K562 (cell line): ENCODE measurements at regions not wholly inside any gene's neighbourhood (a gene's known extent, or its start where the extent isn't known, plus 50 kb on each side); places are given as distances from the start of the nearest gene placed in this dataset.

Source experiments
- ATAC-seq: fragments of 200-7000 bp; cut with Tn5 transposase; 3 replicates; pipeline ENCODE4 v1.9.1; 2020; ENCODE audit warnings: moderate library complexity
- BruUV-seq: library from RNA; stranded (reverse); fragments of 400-500 nt; replicated peaks from 2 replicates; lab custom pipeline; 2021; lab: Mats Ljungman, UMichigan
- CTCF ChIA-PET: fragments of 300-600 bp; formaldehyde crosslinking; extraction: SDS; loops from one replicate; lab custom pipeline; 2021; ENCODE audit warnings: low intra/inter-chr PET ratio; lab: Yijun Ruan, JAX
- POLR2A ChIA-PET: fragments of 300-600, 350-650 bp; sonication (Branson Sonifier 250); formaldehyde crosslinking; extraction: SDS; loops from one replicate; lab custom pipeline; 2021; ENCODE audit warnings: antibody characterized with exemption, inconsistent platforms; lab: Yijun Ruan, JAX
- DNase-seq, 4 experiments: peaks; one replicate each; pipeline versions ENCODE4 v3.0.0 to v3.0.0-alpha.2; 2011 to 2018; ENCODE audit warnings: low spot score in 3 of 4, mixed read lengths in 3 of 4; ENCODE audit errors: extremely low read depth in 1 of 4
- FAIRE-seq: peaks from 2 replicates; lab custom pipeline; 2011; peaks lifted over from hg19 to GRCh38; lab: Jason Lieb, UNC
- H2AFZ ChIP-seq: 2 replicates; pipeline ENCODE4 v1.6.0; 2011; ENCODE audit warnings: low read depth, low read length, control low read depth, inconsistent platforms
- H3K27ac ChIP-seq: fragments of 200-600 bp; 3 replicates; pipeline ENCODE4 v1.8.0; 2011; ENCODE audit warnings: low read depth, mild to moderate bottlenecking, control low read depth, inconsistent platforms, low read length, moderate library complexity, mixed read lengths; ENCODE audit errors: extremely low read depth
- H3K27me3 ChIP-seq, 2 experiments: fragments of 300-600 bp in 1 of 2; 2 replicates in 1 of 2; 3 replicates in 1 of 2; pipeline versions ENCODE4 v1.6.0 to v1.8.0; 2011; ENCODE audit warnings: inconsistent platforms in 2 of 2, low read length in 2 of 2, mild to moderate bottlenecking in 1 of 2, mixed read lengths in 1 of 2, moderate library complexity in 1 of 2; ENCODE audit not compliant: control insufficient read depth in 2 of 2, insufficient read depth in 2 of 2
- H3K36me3 ChIP-seq: fragments of 300-600 bp; 3 replicates; pipeline ENCODE4 v1.8.0; 2011; ENCODE audit warnings: mild to moderate bottlenecking, low read length, inconsistent platforms; ENCODE audit not compliant: control insufficient read depth, insufficient read depth
- H3K4me1 ChIP-seq, 2 experiments: fragments of 200-600 bp in 1 of 2; replicated peaks in 1 of 2; 2 replicates in 1 of 2; 3 replicates in 1 of 2; pipeline versions ENCODE4 v1.5.1 to v1.8.0; 2011; ENCODE audit warnings: inconsistent platforms in 2 of 2, low read length in 2 of 2, mild to moderate bottlenecking in 1 of 2, mixed read lengths in 1 of 2, moderate library complexity in 1 of 2; ENCODE audit not compliant: control insufficient read depth in 2 of 2, insufficient read depth in 2 of 2
- H3K4me2 ChIP-seq: 2 replicates; pipeline ENCODE4 v1.6.1; 2011; ENCODE audit warnings: low read length, control low read depth, inconsistent platforms, mixed read lengths; ENCODE audit not compliant: insufficient read depth
- H3K4me3 ChIP-seq: fragments of 200-600 bp; sonication (generic), shearing (Covaris generic); 2 replicates; pipeline ENCODE4 v1.5.1; 2016; ENCODE audit warnings: control low read depth, inconsistent platforms
- H3K79me2 ChIP-seq: fragments of 200-600 bp; 3 replicates; pipeline ENCODE4 v1.8.0; 2011; ENCODE audit warnings: low read length, inconsistent platforms; ENCODE audit not compliant: control insufficient read depth, insufficient read depth
- H3K9ac ChIP-seq, 2 experiments: 2 replicates each; pipeline versions ENCODE4 v1.6.0 to v1.6.1; 2011; ENCODE audit warnings: low read depth in 2 of 2, low read length in 2 of 2, control low read depth in 1 of 2, inconsistent platforms in 1 of 2, mild to moderate bottlenecking in 1 of 2, mixed read lengths in 1 of 2; ENCODE audit not compliant: insufficient read depth in 1 of 2
- H3K9me1 ChIP-seq: one replicate; pipeline ENCODE4 v1.6.0; 2011; ENCODE audit warnings: inconsistent platforms, mild to moderate bottlenecking, low read length, moderate library complexity; ENCODE audit not compliant: control insufficient read depth, insufficient read depth
- H3K9me3 ChIP-seq: replicated peaks from 2 replicates; pipeline ENCODE4 v1.5.1; 2011; ENCODE audit warnings: low read depth, low read length, inconsistent platforms; ENCODE audit not compliant: control insufficient read depth, insufficient read depth
- H4K20me1 ChIP-seq: replicated peaks from 2 replicates; pipeline ENCODE4 v1.6.1; 2011; ENCODE audit warnings: low read length, inconsistent platforms, mixed read lengths; ENCODE audit not compliant: control insufficient read depth, insufficient read depth
- BHLHE40 ChIP-seq: IDR thresholded peaks from 2 replicates; pipeline ENCODE4 v1.6.1; 2011; ENCODE audit warnings: low read length, improper control_type of control experiment
- BMI1 ChIP-seq: fragments of 150-350 bp; IDR thresholded peaks from 2 replicates; pipeline ENCODE4 v1.6.1; 2014; ENCODE audit warnings: low read length
- GABPB1 ChIP-seq: sonication (generic); formaldehyde crosslinking; IDR thresholded peaks from 2 replicates; pipeline ENCODE4 v1.8.0; 2022; ENCODE audit warnings: mild to moderate bottlenecking, missing genetic modification reagents
- HNRNPUL1 ChIP-seq: fragments of 200-400 bp; formaldehyde crosslinking; IDR thresholded peaks from 2 replicates; pipeline ENCODE4 v1.6.1; 2017; ENCODE audit warnings: low read length
- IFI16 ChIP-seq: fragments of 250-450 bp; sonication (Bioruptor Pico); IDR thresholded peaks from 2 replicates; pipeline ENCODE4 v2.1.2; 2022; ENCODE audit warnings: mild to moderate bottlenecking, inconsistent platforms
- MCM2 ChIP-seq: fragments of 450-650 bp; IDR thresholded peaks from 2 replicates; pipeline ENCODE4 v1.6.1; 2017; ENCODE audit warnings: low read depth, mild to moderate bottlenecking
- REST ChIP-seq, 2 experiments: fragments of 450-650 bp; formaldehyde crosslinking in 1 of 2; IDR thresholded peaks; 2 replicates each; pipeline versions ENCODE4 v1.4.0 to v1.6.1; 2014 to 2020; ENCODE audit warnings: mild to moderate bottlenecking in 2 of 2, borderline replicate concordance in 1 of 2, low read depth in 1 of 2
- SUPT5H ChIP-seq: fragments of 450-650 bp; IDR thresholded peaks from 2 replicates; pipeline ENCODE4 v1.6.1; 2016
- ZFP30 ChIP-seq: fragments of 250-450 bp; sonication (Bioruptor Pico); IDR thresholded peaks from 2 replicates; pipeline ENCODE4 v1.8.0; 2022; ENCODE audit warnings: moderate library complexity, mild to moderate bottlenecking, inconsistent platforms, borderline replicate concordance
- ZFP91 ChIP-seq: sonication (generic); formaldehyde crosslinking; IDR thresholded peaks from 2 replicates; pipeline ENCODE4 v1.8.0; 2022; ENCODE audit warnings: mild to moderate bottlenecking, missing genetic modification reagents
- ZNF146 ChIP-seq: IDR thresholded peaks from one replicate; pipeline ENCODE4 v1.6.1; 2018; ENCODE audit warnings: missing compliant biosample characterization; ENCODE audit not compliant: unreplicated experiment
- ZNF431 ChIP-seq: sonication (generic); formaldehyde crosslinking; IDR thresholded peaks from 2 replicates; pipeline ENCODE4 v1.8.0; 2022; ENCODE audit warnings: mild to moderate bottlenecking, missing genetic modification reagents
- ZNF511 ChIP-seq: sonication (generic); formaldehyde crosslinking; IDR thresholded peaks from 2 replicates; pipeline ENCODE4 v1.8.0; 2022; ENCODE audit warnings: mild to moderate bottlenecking, missing genetic modification reagents
- ZNF551 ChIP-seq: fragments of 250-450 bp; sonication (Bioruptor Pico); IDR thresholded peaks from 2 replicates; pipeline ENCODE4 v1.5.0; 2021; ENCODE audit warnings: mild to moderate bottlenecking, moderate library complexity
- WGBS: fragments of 100-300 bp; shearing (Covaris generic); methylation state at CpG from one replicate; pipeline ENCODE4 v1.1.6; 2016; ENCODE audit warnings: low coverage, mixed read lengths; ENCODE audit not compliant: insufficient coverage; ENCODE audit errors: missing lambda C conversion rate; 5-methylcytosine and 5-hydroxymethylcytosine counted together
- in situ Hi-C: fragments of 300-500 bp; cut with MboI; formaldehyde crosslinking; loops from 4 replicates; pipeline ENCODE4 v1.15.0; 2018; ENCODE audit warnings: inconsistent platforms, mixed read lengths
- intact Hi-C: fragments of 100-400 bp; cut with micrococcal nuclease; formaldehyde crosslinking; loops from 2 replicates; pipeline ENCODE4 v1.14.2; 2022

- TF ChIP-seq ZNF551 (CRISPR knock-in tag) (no peak), GABPB1 (CRISPR knock-in tag) (no peak), SUPT5H (no peak), ZNF146 (CRISPR knock-in tag) (no peak), MCM2 (no peak), ZNF431 (CRISPR knock-in tag) (no peak), REST (IDR thresholded peaks at IDR 0.05; ENCODE audit: borderline replicate concordance) (no peak), REST (CRISPR knock-in tag; IDR thresholded peaks at IDR 0.05; ENCODE audit: low read depth) (no peak), IFI16 (CRISPR knock-in tag) (no peak), ZNF511 (CRISPR knock-in tag) (no peak), HNRNPUL1 (no peak), ZFP30 (CRISPR knock-in tag) (no peak), BMI1 (no peak), BHLHE40 (no peak), ZFP91 (CRISPR knock-in tag) (no peak)
- Histone ChIP-seq H3K27me3 (no peaks in the 10 kb centered on the region), H3K9me3 (no peaks in the 10 kb centered on the region), H3K36me3 (no peaks in the 10 kb centered on the region), H3K27ac (no peak overlapping the region), H3K9ac (no peak overlapping the region), H2AFZ (no peak overlapping the region), H4K20me1 (no peaks in the 10 kb centered on the region), H3K79me2 (no peaks in the 10 kb centered on the region), H3K4me3 (no peak overlapping the region), H3K9me1 (no peaks in the 10 kb centered on the region), H3K4me2 (no peak overlapping the region), H3K4me1 (no peaks in the 10 kb centered on the region)
- FAIRE-seq, result no peak
- ATAC-seq, result no peak
- WGBS, result 11% methylated on average over 1 of the region's 1 CpG
- in situ Hi-C loops, result no loop called here
- intact Hi-C loops, result no loop called here
- no TSS peak for BruUV-seq
- CTCF ChIA-PET, result no interaction called here
- DNase-seq, result no peak
- POLR2A ChIA-PET, result no interaction called here
These were observed 333.6 kb upstream of the ALCAM start for GRCh38 chr3:105033081-105033480.
